OCI-LY7 (cell line): ENCODE measurements at regions not wholly inside any gene's neighbourhood (a gene's known extent, or its start where the extent isn't known, plus 50 kb on each side); places are given as distances from the start of the nearest gene placed in this dataset.

Source experiments
- BruUV-seq: library from RNA; stranded (reverse); fragments of 400-500 nt; replicated peaks from 2 replicates; lab custom pipeline; 2021; lab: Mats Ljungman, UMichigan
- CTCF ChIA-PET: fragments of 300-600 bp; sonication (Branson Sonifier 250); formaldehyde crosslinking; loops from one replicate; lab custom pipeline; 2022; ENCODE audit warnings: antibody characterized with exemption; ENCODE audit not compliant: unreplicated experiment; lab: Charles Lee
- POLR2A ChIA-PET: fragments of 300-600 bp; sonication (Branson Sonifier 250); formaldehyde crosslinking; loops from one replicate; lab custom pipeline; 2022; ENCODE audit warnings: antibody characterized with exemption; lab: Charles Lee
- DNase-seq: peaks from one replicate; pipeline ENCODE4 v3.0.0-alpha.2; 2015; ENCODE audit warnings: low spot score
- H2AFZ ChIP-seq: fragments of 200-600 bp; sonication (generic), shearing (Covaris generic); 2 replicates; pipeline ENCODE4 v1.6.1; 2014; ENCODE audit warnings: mild to moderate bottlenecking, antibody characterized with exemption, low read length, moderate library complexity
- H3K27ac ChIP-seq: fragments of 200-600 bp; sonication (generic); 2 replicates; pipeline ENCODE4 v1.5.1; 2014; ENCODE audit warnings: mixed run types, low read depth, mild to moderate bottlenecking, moderate library complexity, low read length, inconsistent platforms; ENCODE audit not compliant: poor library complexity, severe bottlenecking
- H3K36me3 ChIP-seq: fragments of 200-600 bp; sonication (generic); 2 replicates; pipeline ENCODE4 v1.6.1; 2014; ENCODE audit warnings: mild to moderate bottlenecking, antibody characterized with exemption, low read length, moderate library complexity, mixed read lengths; ENCODE audit not compliant: insufficient read depth
- H3K4me1 ChIP-seq: fragments of 200-600 bp; sonication (generic); 2 replicates; pipeline ENCODE4 v1.5.1; 2014; ENCODE audit warnings: mild to moderate bottlenecking, low read length; ENCODE audit not compliant: insufficient read depth, poor library complexity, severe bottlenecking
- H3K4me2 ChIP-seq: fragments of 200-600 bp; sonication (generic); 2 replicates; pipeline ENCODE4 v1.6.1; 2014; ENCODE audit warnings: mild to moderate bottlenecking, low read length
- H3K4me3 ChIP-seq: fragments of 200-600 bp; sonication (generic); 2 replicates; pipeline ENCODE4 v1.5.1; 2014; ENCODE audit warnings: mild to moderate bottlenecking, low read depth, low read length; ENCODE audit not compliant: poor library complexity, severe bottlenecking
- H3K79me2 ChIP-seq: fragments of 200-600 bp; sonication (generic); 2 replicates; pipeline ENCODE4 v1.6.1; 2016; ENCODE audit warnings: low read depth, mild to moderate bottlenecking, low read length, moderate library complexity, mixed read lengths; ENCODE audit not compliant: insufficient read depth
- H3K9me2 ChIP-seq: fragments of 200-600 bp; sonication (generic); 2 replicates; pipeline ENCODE4 v1.6.1; 2016; ENCODE audit warnings: mild to moderate bottlenecking, low read length, mixed read lengths; ENCODE audit not compliant: insufficient read depth
- H3K9me3 ChIP-seq: fragments of 200-600 bp; sonication (generic); 2 replicates; pipeline ENCODE4 v1.6.1; 2014; ENCODE audit warnings: mild to moderate bottlenecking, mixed run types, low read length, mixed read lengths
- H4K20me1 ChIP-seq: fragments of 200-600 bp; sonication (generic); 2 replicates; pipeline ENCODE4 v1.6.1; 2014; ENCODE audit warnings: mild to moderate bottlenecking, antibody characterized with exemption, low read length, moderate library complexity, mixed read lengths; ENCODE audit not compliant: insufficient read depth
- CTCF ChIP-seq: fragments of 200-600 bp; sonication (generic); conservative IDR thresholded peaks from 2 replicates; pipeline ENCODE4 v1.5.1; 2014; ENCODE audit warnings: mild to moderate bottlenecking, antibody characterized with exemption, low read length, moderate library complexity, mixed read lengths
- EZH2phosphoT487 ChIP-seq: fragments of 200-600 bp; sonication (generic); IDR thresholded peaks from 2 replicates; pipeline ENCODE4 v1.6.1; 2018; ENCODE audit warnings: low read depth, borderline replicate concordance, mild to moderate bottlenecking, mixed run types, antibody characterized with exemption, low read length, moderate library complexity, mixed read lengths
- intact Hi-C: fragments of 100-400 bp; cut with micrococcal nuclease; formaldehyde crosslinking; loops from one replicate; pipeline ENCODE4 v1.10.0; 2022; ENCODE audit not compliant: unreplicated experiment

- H4K20me1 ChIP-seq, result no peaks in the 10 kb centered on the region
- H3K9me2 ChIP-seq, result no peaks in the 10 kb centered on the region
- CTCF ChIA-PET, result no interaction called here
- DNase-seq, result no peak
- no peaks in the 10 kb centered on the region for H3K9me3 ChIP-seq
- TF ChIP-seq EZH2phosphoT487 (no peak), CTCF (no peak)
- no peak overlapping the region for H3K4me3 ChIP-seq
- POLR2A ChIA-PET, result interaction anchor here (0.8 to 1.0 kb wide), 5 partner anchors 11 to 78 kb away, joined by 3 to 5 read pairs (median 3); no protein-coding TSS in a partner anchor
- H2AFZ ChIP-seq, result peak overlapping the region; percentile 81; the same call in 1 of the 2 replicates
- H3K27ac ChIP-seq, result peak overlapping the region; percentile 50
- no TSS peak for BruUV-seq
- no peaks in the 10 kb centered on the region for H3K36me3 ChIP-seq
- peak overlapping the region; percentile 63 for H3K4me2 ChIP-seq
- H3K79me2 ChIP-seq, result no peaks in the 10 kb centered on the region
- H3K4me1 ChIP-seq, result peaks cover 30% of the 10 kb centered on the region
- intact Hi-C loops, result no loop called here
Observed at GRCh38 chr20:53706008-53706465, 112.4 kb upstream of the ZNF217 start.

GRCh38 chr20:53702617-53703016 is 109.0 kb upstream of the ZNF217 start:
- Histone ChIP-seq H3K4me2 (no peak overlapping the region), H2AFZ (no peak overlapping the region), H3K27ac (no peak overlapping the region), H4K20me1 (no peaks in the 10 kb centered on the region), H3K36me3 (no peaks in the 10 kb centered on the region), H3K4me3 (no peak overlapping the region), H3K9me3 (no peaks in the 10 kb centered on the region), H3K79me2 (no peaks in the 10 kb centered on the region), H3K4me1 (peaks cover 17% of the 10 kb centered on the region), H3K9me2 (no peaks in the 10 kb centered on the region)
- CTCF ChIA-PET, result no interaction called here
- POLR2A ChIA-PET, result no interaction called here
- no TSS peak for BruUV-seq
- intact Hi-C loops, result no loop called here
- TF ChIP-seq EZH2phosphoT487, result no peak
- TF ChIP-seq CTCF, result no peak
- DNase-seq, result no peak

GRCh38 chr20:53699906-53700305 is 106.3 kb upstream of the ZNF217 start:
- DNase-seq, result no peak
- ChIA-PET CTCF (no interaction called here), POLR2A (no interaction called here)
- TF ChIP-seq CTCF (no peak), EZH2phosphoT487 (no peak)
- Histone ChIP-seq H3K9me2 (no peaks in the 10 kb centered on the region), H3K4me3 (no peak overlapping the region), H3K9me3 (no peaks in the 10 kb centered on the region), H3K79me2 (no peaks in the 10 kb centered on the region), H3K27ac (no peak overlapping the region), H3K4me1 (no peaks in the 10 kb centered on the region), H4K20me1 (no peaks in the 10 kb centered on the region), H2AFZ (no peak overlapping the region), H3K4me2 (no peak overlapping the region), H3K36me3 (no peaks in the 10 kb centered on the region)
- no TSS peak for BruUV-seq
- intact Hi-C loops, result no loop called here
